Sigmoid colon (tissue), 4 donors: ENCODE measurements at regions not wholly inside any gene's neighbourhood (a gene's known extent, or its start where the extent isn't known, plus 50 kb on each side); places are given as distances from the start of the nearest gene placed in this dataset.

Experiments
- EP300 ChIP-seq, 4 donors: sonication (generic); formaldehyde crosslinking; IDR thresholded peaks; one replicate each; pipeline ENCODE4 v1.6.1; 2017; ENCODE audit warnings: antibody characterized with exemption in 4 of 4
- POLR2A ChIP-seq, 2 donors: fragments of 450-650 bp; IDR thresholded peaks; one replicate each; pipeline ENCODE4 v1.6.1; 2016; ENCODE audit warnings: antibody characterized with exemption in 2 of 2, mild to moderate bottlenecking in 2 of 2, moderate library complexity in 2 of 2
- POLR2AphosphoS5 ChIP-seq, 4 donors: sonication (generic); formaldehyde crosslinking; IDR thresholded peaks; one replicate each; pipeline ENCODE4 v1.6.1; 2017; ENCODE audit warnings: antibody characterized with exemption in 4 of 4
- TF ChIP-seq, protein P1 (sequence below), 4 experiments: fragments of 450-650 bp in 3 of 4; fragments of 200-600 bp in 1 of 4; IDR thresholded peaks; one replicate each; pipeline ENCODE4 v1.5.1; 2016 to 2019; ENCODE audit warnings: antibody characterized with exemption in 4 of 4, mild to moderate bottlenecking in 3 of 4, moderate library complexity in 2 of 4

DNA sequence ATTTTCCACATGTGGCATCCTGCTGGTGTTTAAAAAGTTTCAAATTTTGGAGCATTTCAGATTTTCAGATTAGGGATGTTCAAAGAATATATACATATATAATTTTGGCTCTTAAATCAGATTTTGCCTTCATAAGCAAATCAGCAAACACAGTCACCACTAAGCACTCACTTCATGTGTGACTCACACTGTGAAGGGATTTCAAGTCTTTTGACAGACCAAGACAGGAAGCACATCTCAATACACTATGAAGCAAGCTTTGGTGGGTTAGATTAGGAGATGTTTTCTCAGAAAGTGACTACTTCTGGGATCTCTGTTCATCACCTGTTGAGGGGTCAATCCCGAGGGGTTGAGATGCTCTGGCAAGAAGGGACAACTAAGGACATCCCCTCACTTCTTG, 227.8 kb upstream of the RBBP8 start:
- TF ChIP-seq EP300 (IDR thresholded peaks at IDR 0.05) (no peak), POLR2AphosphoS5 (IDR thresholded peaks at IDR 0.05) (no peak), POLR2A (IDR thresholded peaks at IDR 0.05) (no peak)
- TF ChIP-seq, protein P1, sequence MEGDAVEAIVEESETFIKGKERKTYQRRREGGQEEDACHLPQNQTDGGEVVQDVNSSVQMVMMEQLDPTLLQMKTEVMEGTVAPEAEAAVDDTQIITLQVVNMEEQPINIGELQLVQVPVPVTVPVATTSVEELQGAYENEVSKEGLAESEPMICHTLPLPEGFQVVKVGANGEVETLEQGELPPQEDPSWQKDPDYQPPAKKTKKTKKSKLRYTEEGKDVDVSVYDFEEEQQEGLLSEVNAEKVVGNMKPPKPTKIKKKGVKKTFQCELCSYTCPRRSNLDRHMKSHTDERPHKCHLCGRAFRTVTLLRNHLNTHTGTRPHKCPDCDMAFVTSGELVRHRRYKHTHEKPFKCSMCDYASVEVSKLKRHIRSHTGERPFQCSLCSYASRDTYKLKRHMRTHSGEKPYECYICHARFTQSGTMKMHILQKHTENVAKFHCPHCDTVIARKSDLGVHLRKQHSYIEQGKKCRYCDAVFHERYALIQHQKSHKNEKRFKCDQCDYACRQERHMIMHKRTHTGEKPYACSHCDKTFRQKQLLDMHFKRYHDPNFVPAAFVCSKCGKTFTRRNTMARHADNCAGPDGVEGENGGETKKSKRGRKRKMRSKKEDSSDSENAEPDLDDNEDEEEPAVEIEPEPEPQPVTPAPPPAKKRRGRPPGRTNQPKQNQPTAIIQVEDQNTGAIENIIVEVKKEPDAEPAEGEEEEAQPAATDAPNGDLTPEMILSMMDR (IDR thresholded peaks at IDR 0.05) = no peak
